Mammary epithelial cell (primary cell): ENCODE measurements at regions not wholly inside any gene's neighbourhood (a gene's known extent, or its start where the extent isn't known, plus 50 kb on each side); places are given as distances from the start of the nearest gene placed in this dataset.

Experiments
- CTCF ChIP-seq, 2 donors: IDR thresholded peaks in 1 of 2; conservative IDR thresholded peaks in 1 of 2; 2 replicates each; pipeline ENCODE4 v1.5.1; 2011 to 2012; ENCODE audit warnings: inconsistent platforms in 2 of 2, low read length in 2 of 2, mild to moderate bottlenecking in 2 of 2, control low read depth in 1 of 2, low read depth in 1 of 2; ENCODE audit not compliant: insufficient read depth in 1 of 2; ENCODE audit errors: extremely low read depth in 1 of 2
- EZH2 ChIP-seq: IDR thresholded peaks from 2 replicates; pipeline ENCODE4 v1.6.1; 2012; ENCODE audit warnings: low read length, inconsistent platforms, borderline replicate concordance

DNA sequence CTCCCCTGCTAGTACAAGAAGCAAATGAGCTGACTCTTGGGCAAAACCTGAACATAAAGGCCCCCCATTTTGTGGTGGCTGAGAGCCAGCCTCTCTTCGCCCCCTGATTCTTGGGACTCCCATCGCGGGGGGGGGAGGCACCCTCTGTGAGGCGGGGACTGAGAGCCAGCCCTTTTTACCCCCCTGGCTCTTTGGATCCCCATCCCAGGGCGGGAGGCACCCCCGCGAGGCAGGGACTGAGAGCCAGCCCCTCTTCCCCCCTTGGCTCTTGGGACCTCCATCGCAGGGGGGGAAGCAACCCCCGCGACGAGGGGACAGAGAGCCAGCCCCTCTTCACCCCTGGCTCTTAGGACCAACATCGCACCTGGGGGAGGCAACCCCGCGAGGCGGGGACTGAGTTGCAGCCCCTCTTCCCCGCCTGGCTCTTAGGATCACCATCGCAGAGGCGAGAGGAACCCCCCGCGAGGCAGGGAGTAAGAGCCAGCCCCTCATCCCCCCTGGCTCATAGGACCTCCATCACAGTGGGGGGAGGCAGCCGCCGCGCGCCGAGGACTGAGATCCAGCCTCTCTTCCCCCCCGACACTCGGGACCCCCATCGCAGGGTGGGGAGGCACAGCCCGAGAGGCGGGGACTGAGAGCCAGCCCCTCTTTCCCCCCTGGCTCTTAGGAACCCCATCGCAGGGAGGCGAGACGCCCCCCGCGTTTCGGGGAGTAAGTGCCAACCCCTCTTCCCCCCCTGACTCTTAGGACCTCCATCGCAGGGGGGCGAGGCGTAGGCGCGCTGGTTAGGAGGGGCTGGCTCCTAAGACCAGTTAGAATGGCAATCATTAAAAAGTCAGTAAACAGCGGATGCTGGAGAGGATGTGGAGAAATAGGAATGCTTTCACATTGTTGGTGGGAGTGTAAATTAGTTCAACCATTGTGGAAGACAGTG, 2428.4 kb upstream of the PCDH20 start:
- no peak for TF ChIP-seq CTCF (conservative IDR thresholded peaks at IDR 0.05 in 1 of 2, IDR thresholded peaks at IDR 0.05 in 1 of 2; ENCODE audit: extremely low read depth in 1 of 2, insufficient read depth in 1 of 2, low read depth in 1 of 2, low read length in 2 of 2)
- TF ChIP-seq EZH2, result no peak
